ENCODE measurements at regions not wholly inside any gene's neighbourhood (a gene's known extent, or its start where the extent isn't known, plus 50 kb on each side); places are given as distances from the start of the nearest gene placed in this dataset.

DNA sequence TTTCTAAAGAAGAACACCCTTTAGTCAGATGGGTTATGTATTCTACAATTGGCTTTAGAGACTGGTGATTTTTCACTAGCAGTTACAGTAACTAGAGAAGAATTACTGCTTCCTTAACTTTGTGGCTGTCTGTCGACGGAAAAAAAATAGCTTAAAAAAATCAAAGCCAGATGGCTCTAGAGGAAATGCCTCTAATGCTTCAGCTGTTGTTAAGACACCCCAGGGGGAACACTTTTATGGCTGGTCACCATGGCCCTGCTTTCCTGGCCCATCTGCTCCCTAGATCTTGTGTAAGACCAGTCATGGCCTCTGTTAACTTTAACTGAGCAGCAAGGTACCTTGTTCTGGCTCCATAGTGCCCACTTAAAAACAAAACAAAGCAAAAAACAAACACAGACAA lies 198.6 kb upstream of the PLSCR5 start:
- DNase-seq (ENCODE audit: extremely low spot score, insufficient read length, low read depth) (no peak), FAIRE-seq (no peak)

- no peak for FAIRE-seq
- DNase-seq (ENCODE audit: extremely low spot score, insufficient read length, low read depth) = no peak
These were observed 196.3 kb upstream of the PLSCR5 start for GRCh38 chr3:146801492-146801891.

- FAIRE-seq = no peak
- no peak for DNase-seq (ENCODE audit: extremely low spot score, insufficient read length, low read depth)
These were observed 195.3 kb upstream of the PLSCR5 start for GRCh38 chr3:146800484-146800883.

DNA sequence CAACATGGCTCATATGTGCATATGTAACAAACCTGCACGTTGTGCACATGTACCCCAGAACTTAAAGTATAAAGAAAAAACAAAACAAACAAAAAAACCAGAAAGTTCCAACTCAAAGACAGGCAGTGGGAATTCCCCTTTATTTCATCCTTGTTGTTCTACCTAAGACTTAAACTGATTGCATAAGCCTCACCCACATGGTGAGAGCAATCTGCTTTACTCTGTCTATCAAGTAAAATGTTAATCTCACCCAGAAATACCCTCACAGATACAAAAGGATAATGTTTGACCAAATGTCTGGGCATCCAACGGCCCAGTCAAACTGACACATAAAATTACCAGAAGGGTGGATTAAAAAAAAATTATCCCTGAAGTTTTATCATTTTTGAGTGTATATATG lies 190.9 kb upstream of the PLSCR5 start:
- no peak for FAIRE-seq
- DNase-seq (ENCODE audit: extremely low spot score, insufficient read length, low read depth) = no peak

DNA sequence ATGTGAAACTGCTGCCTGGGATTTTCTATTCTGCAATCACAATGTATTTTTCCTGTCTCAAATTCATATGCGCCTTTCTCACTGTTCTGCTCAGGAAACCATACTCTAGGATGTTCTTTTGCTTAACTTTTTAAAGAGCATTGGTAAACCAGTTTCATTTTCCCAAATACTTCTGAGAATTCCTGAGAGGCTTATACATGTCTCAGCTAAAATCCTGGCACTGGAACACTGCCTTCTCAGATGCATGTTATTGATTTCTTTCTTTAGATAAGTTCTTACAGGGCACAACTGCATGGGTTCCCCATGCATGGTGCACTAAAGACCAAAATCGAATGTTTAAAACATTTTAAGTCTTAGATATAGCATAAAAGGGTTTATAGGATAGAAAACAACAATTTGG lies 178.3 kb upstream of the PLSCR5 start:
- DNase-seq (ENCODE audit: extremely low spot score, insufficient read length, low read depth) = no peak
- FAIRE-seq = no peak

DNA sequence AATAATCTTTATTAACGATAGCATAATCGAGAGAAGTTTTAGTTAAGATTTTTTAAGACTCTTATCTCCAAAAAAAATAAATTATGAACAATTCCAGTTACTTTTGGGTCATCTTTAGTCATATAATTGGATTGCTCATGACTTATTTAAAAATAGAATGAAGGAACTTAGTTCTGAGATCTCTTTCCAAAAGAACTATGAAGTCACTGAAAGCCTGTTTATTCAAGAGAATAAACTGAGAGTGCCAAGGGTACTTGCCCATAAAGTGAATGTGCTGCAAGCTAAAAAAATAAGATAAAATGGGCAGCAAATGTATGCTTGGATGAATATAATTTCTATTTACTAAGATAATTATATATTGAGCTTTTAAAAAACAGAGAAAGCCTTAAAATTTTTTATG lies 176.5 kb upstream of the PLSCR5 start:
- FAIRE-seq (no peak), DNase-seq (ENCODE audit: extremely low spot score, insufficient read length, low read depth) (no peak)

- FAIRE-seq (no peak), DNase-seq (ENCODE audit: extremely low spot score, insufficient read length, low read depth) (no peak)
These were observed 175.9 kb upstream of the PLSCR5 start for GRCh38 chr3:146781059-146781458.

- DNase-seq (ENCODE audit: extremely low spot score, insufficient read length, low read depth) (no peak), FAIRE-seq (no peak)
These were observed 175.1 kb upstream of the PLSCR5 start for GRCh38 chr3:146780251-146780650.

GRCh38 chr3:146777941-146778340 lies 172.8 kb upstream of the PLSCR5 start:
- DNase-seq (ENCODE audit: extremely low spot score, insufficient read length, low read depth) = no peak
- FAIRE-seq = no peak

- no peak for DNase-seq (ENCODE audit: extremely low spot score, insufficient read length, low read depth)
- no peak for FAIRE-seq
These were observed 167.1 kb upstream of the PLSCR5 start for GRCh38 chr3:146772211-146772743.

DNA sequence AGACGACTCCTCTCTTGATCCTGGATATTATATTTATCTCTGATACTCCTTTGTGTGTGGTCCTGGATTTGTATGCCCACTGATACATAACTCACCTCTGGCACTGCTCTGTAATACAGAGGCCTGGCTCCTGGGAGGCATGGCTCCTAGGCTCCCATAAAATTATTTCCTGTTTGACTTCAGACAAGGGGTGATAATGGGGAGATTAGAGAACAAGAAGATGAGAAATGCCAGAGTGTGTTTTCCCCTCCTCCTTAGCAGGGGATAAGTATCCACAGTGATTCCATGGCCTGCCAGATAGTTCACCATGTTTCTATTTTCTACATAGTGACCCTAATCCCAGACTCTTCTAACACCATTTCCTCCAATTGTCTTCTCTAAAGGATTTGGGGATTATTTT lies 165.7 kb upstream of the PLSCR5 start:
- DNase-seq (ENCODE audit: extremely low spot score, insufficient read length, low read depth) = no peak
- FAIRE-seq = no peak

- DNase-seq (ENCODE audit: extremely low spot score, insufficient read length, low read depth) = no peak
- FAIRE-seq = no peak
These were observed 165.2 kb upstream of the PLSCR5 start for GRCh38 chr3:146770301-146770700.

DNA sequence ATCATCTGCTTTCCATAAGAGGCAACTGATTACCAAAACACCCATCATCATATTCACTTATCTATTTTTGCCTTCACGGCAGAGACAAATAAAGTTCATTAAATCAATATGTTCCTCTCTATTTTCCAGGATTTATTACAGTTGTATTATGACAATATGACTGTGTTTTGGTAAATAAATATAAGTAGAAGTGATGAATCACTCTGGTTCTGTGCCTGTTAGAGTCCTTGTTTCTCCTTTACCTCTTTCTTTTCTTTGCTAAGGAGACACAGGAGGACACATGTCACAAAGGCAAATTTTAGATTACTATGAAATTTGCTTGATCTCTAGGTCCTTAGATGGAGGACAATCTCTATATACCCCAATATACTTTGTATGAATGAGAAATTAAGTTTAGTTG lies 152.6 kb upstream of the PLSCR5 start:
- FAIRE-seq (no peak), DNase-seq (ENCODE audit: extremely low spot score, insufficient read length, low read depth) (no peak)

GRCh38 chr3:146750196-146750595 lies 145.1 kb upstream of the PLSCR5 start:
- DNase-seq (ENCODE audit: extremely low spot score, insufficient read length, low read depth) (no peak), FAIRE-seq (no peak)

GRCh38 chr3:146747928-146748327 lies 142.8 kb upstream of the PLSCR5 start:
- DNase-seq (ENCODE audit: extremely low spot score, insufficient read length, low read depth) = no peak
- no peak for FAIRE-seq

- FAIRE-seq (no peak), DNase-seq (ENCODE audit: extremely low spot score, insufficient read length, low read depth) (no peak)
These were observed 141.9 kb upstream of the PLSCR5 start for GRCh38 chr3:146747051-146747450.

DNA sequence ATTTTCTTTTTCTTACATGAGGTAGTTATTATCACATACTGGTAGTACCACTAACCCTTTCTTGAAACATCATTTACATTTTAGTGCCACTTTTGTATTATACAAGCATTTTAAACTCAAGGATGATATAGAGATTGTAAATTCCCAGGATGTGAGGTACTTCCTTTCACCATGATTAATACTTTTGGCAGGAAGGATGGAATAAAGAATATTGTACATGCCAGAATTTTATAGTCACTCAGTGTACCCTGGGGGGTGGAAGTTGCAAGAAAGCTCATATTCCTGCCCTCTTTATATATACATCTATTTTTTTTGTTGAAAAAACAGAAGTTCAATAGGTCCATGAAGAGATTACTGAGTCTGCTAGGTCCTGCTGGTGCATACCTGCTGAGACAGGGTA lies 141.0 kb upstream of the PLSCR5 start:
- DNase-seq (ENCODE audit: extremely low spot score, insufficient read length, low read depth) (no peak), FAIRE-seq (no peak)

- DNase-seq (ENCODE audit: extremely low spot score, insufficient read length, low read depth) (no peak), FAIRE-seq (no peak)
These were observed 134.1 kb upstream of the PLSCR5 start for GRCh38 chr3:146739203-146739671.

GRCh38 chr3:146732325-146732724 lies 127.2 kb upstream of the PLSCR5 start:
- DNase-seq (ENCODE audit: extremely low spot score, insufficient read length, low read depth) (no peak), FAIRE-seq (no peak)

GRCh38 chr3:146715170-146715569 lies 110.0 kb upstream of the PLSCR5 start:
- DNase-seq (ENCODE audit: extremely low spot score, insufficient read length, low read depth) (no peak), FAIRE-seq (no peak)

GRCh38 chr3:146712806-146713205 lies 107.7 kb upstream of the PLSCR5 start:
- FAIRE-seq (no peak), DNase-seq (ENCODE audit: extremely low spot score, insufficient read length, low read depth) (no peak)

DNA sequence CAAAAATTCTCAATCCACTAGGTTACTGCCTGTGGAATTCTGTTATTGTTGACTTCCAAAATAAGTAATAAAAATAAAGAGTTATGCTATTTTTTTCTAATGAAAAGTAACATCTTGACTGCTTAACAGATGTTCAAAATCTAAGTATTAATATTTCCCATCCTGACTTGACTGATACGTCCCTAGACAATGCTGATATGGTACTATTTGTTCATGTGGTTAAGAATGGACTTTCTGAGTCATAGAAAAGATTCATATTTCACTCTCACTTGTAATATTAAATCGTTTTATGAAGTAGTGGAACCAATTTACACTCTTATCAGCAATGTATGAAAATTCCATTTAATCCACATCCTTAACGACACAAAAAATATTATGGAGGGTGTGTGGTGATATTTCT lies 104.8 kb upstream of the PLSCR5 start:
- FAIRE-seq (no peak), DNase-seq (ENCODE audit: extremely low spot score, insufficient read length, low read depth) (no peak)

DNA sequence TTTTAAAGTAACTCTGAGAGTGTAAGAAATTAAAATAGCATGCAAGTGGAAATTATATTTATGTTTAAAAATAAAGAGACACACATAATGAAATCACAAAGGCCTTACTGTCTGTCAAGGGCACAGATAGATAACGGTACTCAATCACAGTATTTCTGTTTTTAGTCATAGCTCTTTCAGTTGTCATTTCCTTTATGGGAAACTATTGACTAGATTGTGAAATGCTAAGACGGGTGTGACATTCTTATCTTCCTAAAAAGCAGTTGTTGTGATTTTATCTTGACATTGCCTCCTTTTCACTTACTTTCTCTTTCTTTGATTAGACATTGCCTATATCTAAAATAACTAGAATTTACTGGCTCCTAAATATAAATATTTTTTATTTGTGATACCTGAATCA lies 100.1 kb upstream of the PLSCR5 start:
- FAIRE-seq (peak; percentile 29), DNase-seq (ENCODE audit: extremely low spot score, insufficient read length, low read depth) (no peak)

Measured in GM18507 (cell line).